GM21526 (cell line): ENCODE measurements at regions not wholly inside any gene's neighbourhood (a gene's known extent, or its start where the extent isn't known, plus 50 kb on each side); places are given as distances from the start of the nearest gene placed in this dataset.
"Not testable (repeated sequence)": the region's sequence is repeated elsewhere in the genome, so short reads cannot be mapped to it uniquely, and the experiment has no call there.

Experiments used
- ATAC-seq: cut with Tn5 transposase; IDR thresholded peaks from one replicate; pipeline ENCODE4 v1.9.1; 2021; ENCODE audit warnings: moderate library complexity; ENCODE audit not compliant: unreplicated experiment, low FRiP score

- ATAC-seq = no peak
These were observed 211.1 kb downstream of the ZNF365 start for GRCh38 chr10:62585211-62585775.

GRCh38 chr10:62587011-62587410 lies 212.8 kb downstream of the ZNF365 start:
- ATAC-seq = no peak

- ATAC-seq = no peak
These were observed 213.9 kb downstream of the ZNF365 start for GRCh38 chr10:62588116-62588515.

GRCh38 chr10:62589689-62590088 lies 214.8 kb upstream of the ADO start:
- ATAC-seq = no peak

GRCh38 chr10:62590306-62590705 lies 214.2 kb upstream of the ADO start:
- ATAC-seq = no peak

- ATAC-seq = peak; percentile 70
These were observed 210.4 kb upstream of the ADO start for GRCh38 chr10:62594093-62594520.

- no peak for ATAC-seq
These were observed 207.3 kb upstream of the ADO start for GRCh38 chr10:62597226-62597625.

GRCh38 chr10:62599161-62599560 lies 205.4 kb upstream of the ADO start:
- ATAC-seq = no peak

- not testable (repeated sequence) for ATAC-seq
These were observed 198.0 kb upstream of the ADO start for GRCh38 chr10:62606551-62606950.

- ATAC-seq = not testable (repeated sequence)
These were observed 196.2 kb upstream of the ADO start for GRCh38 chr10:62608189-62608875.

GRCh38 chr10:62610649-62611229 lies 193.8 kb upstream of the ADO start:
- peak; percentile 70 for ATAC-seq

GRCh38 chr10:62613424-62613823 lies 191.1 kb upstream of the ADO start:
- ATAC-seq = no peak

GRCh38 chr10:62613859-62614258 lies 190.7 kb upstream of the ADO start:
- no peak for ATAC-seq

GRCh38 chr10:62614389-62615157 lies 189.9 kb upstream of the ADO start:
- ATAC-seq = peak; percentile 42

GRCh38 chr10:62616885-62617590 lies 187.5 kb upstream of the ADO start:
- no peak for ATAC-seq

- no peak for ATAC-seq
These were observed 186.9 kb upstream of the ADO start for GRCh38 chr10:62617652-62618051.

- no peak for ATAC-seq
These were observed 186.5 kb upstream of the ADO start for GRCh38 chr10:62618054-62618453.

- ATAC-seq = no peak
These were observed 185.7 kb upstream of the ADO start for GRCh38 chr10:62618576-62619412.

- ATAC-seq = no peak
These were observed 185.1 kb upstream of the ADO start for GRCh38 chr10:62619413-62619738.

- no peak for ATAC-seq
These were observed 184.0 kb upstream of the ADO start for GRCh38 chr10:62620491-62620890.
